WTC11 (cell line): ENCODE measurements at regions not wholly inside any gene's neighbourhood (a gene's known extent, or its start where the extent isn't known, plus 50 kb on each side); places are given as distances from the start of the nearest gene placed in this dataset.

ENCODE experiments used
- ATAC-seq: fragments of 200-7000 bp; cut with Tn5 transposase; 2 replicates; pipeline ENCODE4 v1.10.0; 2021; ENCODE audit warnings: mild to moderate bottlenecking, moderate library complexity
- CTCF ChIA-PET: fragments of 300-600 bp; sonication (Branson Sonifier 250); formaldehyde crosslinking; loops from one replicate; lab custom pipeline; 2021; ENCODE audit warnings: antibody characterized with exemption; lab: Charles Lee
- POLR2A ChIA-PET: fragments of 350-600 bp; sonication (Branson Sonifier 250); formaldehyde crosslinking; loops from one replicate; lab custom pipeline; 2021; ENCODE audit warnings: antibody characterized with exemption; lab: Charles Lee
- DNase-seq: peaks from one replicate; pipeline ENCODE4 v3.0.0; 2021; ENCODE audit warnings: low spot score
- H3K27ac Mint-ChIP-seq: 2 replicates; pipeline ENCODE4 v1.8.0; 2021; ENCODE audit warnings: mixed read lengths
- H3K27me3 Mint-ChIP-seq: 2 replicates; pipeline ENCODE4 v1.8.0; 2021; ENCODE audit warnings: low read depth, mild to moderate bottlenecking, moderate library complexity, mixed read lengths
- H3K36me3 Mint-ChIP-seq: 2 replicates; pipeline ENCODE4 v1.8.0; 2021; ENCODE audit warnings: mixed read lengths
- H3K4me1 Mint-ChIP-seq: 2 replicates; pipeline ENCODE4 v1.8.0; 2022; ENCODE audit warnings: mixed read lengths
- H3K4me3 Mint-ChIP-seq: 2 replicates; pipeline ENCODE4 v1.8.0; 2021; ENCODE audit warnings: mild to moderate bottlenecking, moderate library complexity, mixed read lengths
- H3K9me3 Mint-ChIP-seq: 2 replicates; pipeline ENCODE4 v1.8.0; 2021; ENCODE audit warnings: mixed read lengths
- E2F5 ChIP-seq: sonication (generic); formaldehyde crosslinking; IDR thresholded peaks from 2 replicates; pipeline ENCODE4 v1.8.1; 2022; ENCODE audit warnings: mild to moderate bottlenecking, moderate library complexity, missing genetic modification reagents
- ELF4 ChIP-seq: sonication (generic); formaldehyde crosslinking; IDR thresholded peaks from 2 replicates; pipeline ENCODE4 v1.8.1; 2022; ENCODE audit warnings: low read depth, mild to moderate bottlenecking, moderate library complexity, missing genetic modification reagents
- EMX1 ChIP-seq: fragments of 250-450 bp; sonication (Bioruptor Pico); IDR thresholded peaks from 2 replicates; pipeline ENCODE4 v1.8.0; 2021; ENCODE audit warnings: mild to moderate bottlenecking
- ESRRA ChIP-seq: sonication (generic); formaldehyde crosslinking; IDR thresholded peaks from 2 replicates; pipeline ENCODE4 v1.8.1; 2022; ENCODE audit warnings: mild to moderate bottlenecking, missing genetic modification reagents, borderline replicate concordance
- FOXK1 ChIP-seq: sonication (generic); formaldehyde crosslinking; IDR thresholded peaks from 2 replicates; pipeline ENCODE4 v1.8.0; 2022; ENCODE audit warnings: mild to moderate bottlenecking, moderate library complexity, missing genetic modification reagents
- MLX ChIP-seq: sonication (generic); formaldehyde crosslinking; IDR thresholded peaks from 2 replicates; pipeline ENCODE4 v1.8.1; 2023; ENCODE audit warnings: mild to moderate bottlenecking, missing genetic modification reagents, moderate library complexity
- PRDM15 ChIP-seq: sonication (generic); formaldehyde crosslinking; IDR thresholded peaks from 2 replicates; pipeline ENCODE4 v1.8.0; 2022; ENCODE audit warnings: missing genetic modification reagents
- SOX15 ChIP-seq: fragments of 250-450 bp; sonication (Bioruptor Pico); IDR thresholded peaks from 2 replicates; pipeline ENCODE4 v1.9.0; 2021; ENCODE audit warnings: mild to moderate bottlenecking
- TEAD1 ChIP-seq: sonication (generic); formaldehyde crosslinking; IDR thresholded peaks from 2 replicates; pipeline ENCODE4 v1.8.0; 2022; ENCODE audit warnings: mild to moderate bottlenecking, missing genetic modification reagents
- ZNF121 ChIP-seq: sonication (generic); formaldehyde crosslinking; IDR thresholded peaks from 2 replicates; pipeline ENCODE4 v1.8.0; 2023; ENCODE audit warnings: missing genetic modification reagents
- ZNF671 ChIP-seq: fragments of 250-450 bp; sonication (Bioruptor Pico); IDR thresholded peaks from 2 replicates; pipeline ENCODE4 v1.8.0; 2021; ENCODE audit warnings: mild to moderate bottlenecking
- TF ChIP-seq, protein P1 (sequence below): sonication (generic); formaldehyde crosslinking; conservative IDR thresholded peaks from 2 replicates; pipeline ENCODE4 v1.8.1; 2023; ENCODE audit warnings: mild to moderate bottlenecking, low read depth, missing genetic modification reagents, moderate library complexity
- TF ChIP-seq, protein P2 (sequence below): sonication (generic); formaldehyde crosslinking; IDR thresholded peaks from 2 replicates; pipeline ENCODE4 v1.8.1; 2023; ENCODE audit warnings: mild to moderate bottlenecking, missing genetic modification reagents
- TF ChIP-seq, protein P3 (sequence below): sonication (generic); formaldehyde crosslinking; conservative IDR thresholded peaks from 2 replicates; pipeline ENCODE4 v1.8.1; 2022; ENCODE audit warnings: mild to moderate bottlenecking, missing genetic modification reagents

GRCh38 chr2:19409046-19409445 is 50.6 kb upstream of the OSR1 start:
- Mint-ChIP-seq H3K27me3 (no peaks in the 10 kb centered on the region), H3K36me3 (no peaks in the 10 kb centered on the region), H3K4me3 (no peak overlapping the region), H3K27ac (no peak overlapping the region), H3K9me3 (peaks cover 3% of the 10 kb centered on the region; the same call in 1 of the 2 replicates), H3K4me1 (no peaks in the 10 kb centered on the region)
- DNase-seq (no peak), ATAC-seq (no peak)
- TF ChIP-seq ESRRA (CRISPR knock-in tag): no peak
- no peak for TF ChIP-seq TEAD1 (CRISPR knock-in tag)
- no peak for TF ChIP-seq PRDM15 (CRISPR knock-in tag)
- TF ChIP-seq FOXK1: no peak
- TF ChIP-seq ZNF671: no peak
- TF ChIP-seq, protein P1, sequence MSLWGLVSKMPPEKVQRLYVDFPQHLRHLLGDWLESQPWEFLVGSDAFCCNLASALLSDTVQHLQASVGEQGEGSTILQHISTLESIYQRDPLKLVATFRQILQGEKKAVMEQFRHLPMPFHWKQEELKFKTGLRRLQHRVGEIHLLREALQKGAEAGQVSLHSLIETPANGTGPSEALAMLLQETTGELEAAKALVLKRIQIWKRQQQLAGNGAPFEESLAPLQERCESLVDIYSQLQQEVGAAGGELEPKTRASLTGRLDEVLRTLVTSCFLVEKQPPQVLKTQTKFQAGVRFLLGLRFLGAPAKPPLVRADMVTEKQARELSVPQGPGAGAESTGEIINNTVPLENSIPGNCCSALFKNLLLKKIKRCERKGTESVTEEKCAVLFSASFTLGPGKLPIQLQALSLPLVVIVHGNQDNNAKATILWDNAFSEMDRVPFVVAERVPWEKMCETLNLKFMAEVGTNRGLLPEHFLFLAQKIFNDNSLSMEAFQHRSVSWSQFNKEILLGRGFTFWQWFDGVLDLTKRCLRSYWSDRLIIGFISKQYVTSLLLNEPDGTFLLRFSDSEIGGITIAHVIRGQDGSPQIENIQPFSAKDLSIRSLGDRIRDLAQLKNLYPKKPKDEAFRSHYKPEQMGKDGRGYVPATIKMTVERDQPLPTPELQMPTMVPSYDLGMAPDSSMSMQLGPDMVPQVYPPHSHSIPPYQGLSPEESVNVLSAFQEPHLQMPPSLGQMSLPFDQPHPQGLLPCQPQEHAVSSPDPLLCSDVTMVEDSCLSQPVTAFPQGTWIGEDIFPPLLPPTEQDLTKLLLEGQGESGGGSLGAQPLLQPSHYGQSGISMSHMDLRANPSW (CRISPR knock-in tag): no peak
- TF ChIP-seq SOX15 (CRISPR knock-in tag): no peak
- no peak for TF ChIP-seq E2F5
- TF ChIP-seq EMX1 (CRISPR knock-in tag): no peak
- TF ChIP-seq MLX (CRISPR knock-in tag): no peak
- TF ChIP-seq ELF4: no peak
- no peak for TF ChIP-seq ZNF121
- TF ChIP-seq, protein P2, sequence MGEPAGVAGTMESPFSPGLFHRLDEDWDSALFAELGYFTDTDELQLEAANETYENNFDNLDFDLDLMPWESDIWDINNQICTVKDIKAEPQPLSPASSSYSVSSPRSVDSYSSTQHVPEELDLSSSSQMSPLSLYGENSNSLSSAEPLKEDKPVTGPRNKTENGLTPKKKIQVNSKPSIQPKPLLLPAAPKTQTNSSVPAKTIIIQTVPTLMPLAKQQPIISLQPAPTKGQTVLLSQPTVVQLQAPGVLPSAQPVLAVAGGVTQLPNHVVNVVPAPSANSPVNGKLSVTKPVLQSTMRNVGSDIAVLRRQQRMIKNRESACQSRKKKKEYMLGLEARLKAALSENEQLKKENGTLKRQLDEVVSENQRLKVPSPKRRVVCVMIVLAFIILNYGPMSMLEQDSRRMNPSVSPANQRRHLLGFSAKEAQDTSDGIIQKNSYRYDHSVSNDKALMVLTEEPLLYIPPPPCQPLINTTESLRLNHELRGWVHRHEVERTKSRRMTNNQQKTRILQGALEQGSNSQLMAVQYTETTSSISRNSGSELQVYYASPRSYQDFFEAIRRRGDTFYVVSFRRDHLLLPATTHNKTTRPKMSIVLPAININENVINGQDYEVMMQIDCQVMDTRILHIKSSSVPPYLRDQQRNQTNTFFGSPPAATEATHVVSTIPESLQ: no peak
- POLR2A ChIA-PET: no interaction called here
- CTCF ChIA-PET: interaction anchor here (0.5 kb wide), 1 partner anchor 20 kb away, joined by 3 read pairs; no protein-coding TSS in a partner anchor

DNA sequence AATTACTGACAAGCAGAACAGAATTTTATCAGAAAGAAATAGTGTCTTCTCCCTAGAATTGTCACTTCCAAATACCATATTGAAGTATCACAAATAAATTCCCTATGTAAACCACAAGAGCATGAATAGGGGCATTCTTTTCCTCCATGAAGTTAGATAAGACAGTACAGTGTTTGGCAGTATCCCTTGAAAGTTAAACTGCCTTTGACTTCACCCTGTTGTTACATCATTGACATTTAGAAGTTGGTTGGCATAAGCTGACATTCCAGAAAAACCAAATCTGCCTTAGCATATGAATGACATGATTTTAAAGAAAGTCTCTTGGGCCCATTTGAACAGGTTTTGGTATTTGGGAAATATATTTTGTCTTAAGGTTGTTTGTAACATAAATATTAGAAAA is 50.2 kb upstream of the OSR1 start:
- ATAC-seq: no peak
- CTCF ChIA-PET: no interaction called here
- POLR2A ChIA-PET: no interaction called here
- TF ChIP-seq FOXK1: no peak
- TF ChIP-seq, protein P3, sequence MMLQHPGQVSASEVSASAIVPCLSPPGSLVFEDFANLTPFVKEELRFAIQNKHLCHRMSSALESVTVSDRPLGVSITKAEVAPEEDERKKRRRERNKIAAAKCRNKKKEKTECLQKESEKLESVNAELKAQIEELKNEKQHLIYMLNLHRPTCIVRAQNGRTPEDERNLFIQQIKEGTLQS (CRISPR knock-in tag): no peak
- TF ChIP-seq, all 79 proteins: peak for 0
- Mint-ChIP-seq H3K4me3 (no peak overlapping the region), H3K4me1 (no peaks in the 10 kb centered on the region), H3K27ac (no peak overlapping the region), H3K9me3 (peaks cover 3% of the 10 kb centered on the region; the same call in 1 of the 2 replicates), H3K36me3 (no peaks in the 10 kb centered on the region), H3K27me3 (no peaks in the 10 kb centered on the region)
- DNase-seq: no peak
